ENCODE measurements at regions not wholly inside any gene's neighbourhood (a gene's known extent, or its start where the extent isn't known, plus 50 kb on each side); places are given as distances from the start of the nearest gene placed in this dataset.

- TF ChIP-seq CTCF (conservative IDR thresholded peaks at IDR 0.05; ENCODE audit: low read length), result no peak
- no peak for TF ChIP-seq EZH2phosphoT487 (IDR thresholded peaks at IDR 0.05; ENCODE audit: borderline replicate concordance)
Observed at GRCh38 chr2:34162231-34162630, 563.1 kb upstream of the FAM98A start.
